CD14-positive monocyte (primary cell): ENCODE measurements at regions not wholly inside any gene's neighbourhood (a gene's known extent, or its start where the extent isn't known, plus 50 kb on each side); places are given as distances from the start of the nearest gene placed in this dataset.

Experiments
- DNase-seq, 3 donors: peaks; one replicate each; pipeline ENCODE4 v3.0.0-alpha.2; 2011 to 2022
- H2AFZ ChIP-seq: 2 replicates; pipeline ENCODE4 v1.6.0; 2012; ENCODE audit warnings: mild to moderate bottlenecking, low read depth, low read length, inconsistent platforms; ENCODE audit not compliant: insufficient read depth, poor library complexity, severe bottlenecking
- H3K27ac ChIP-seq, 2 donors: 1 replicate in 1 of 2; 2 replicates in 1 of 2; pipeline ENCODE4 v1.5.1; 2012 to 2013; ENCODE audit warnings: low read length in 2 of 2, control low read depth in 1 of 2, inconsistent platforms in 1 of 2, low read depth in 1 of 2, mild to moderate bottlenecking in 1 of 2
- H3K27me3 ChIP-seq, 2 donors: one replicate each; pipeline versions ENCODE4 v1.6.0 to v1.6.1; 2011 to 2013; ENCODE audit warnings: low read length in 2 of 2; ENCODE audit not compliant: control insufficient read depth in 2 of 2, insufficient read depth in 2 of 2
- H3K36me3 ChIP-seq, 2 donors: replicated peaks in 1 of 2; 1 replicate in 1 of 2; 2 replicates in 1 of 2; pipeline versions ENCODE4 v1.5.1 to v1.6.1; 2012 to 2013; ENCODE audit warnings: low read length in 2 of 2, control low read depth in 1 of 2, inconsistent platforms in 1 of 2, mild to moderate bottlenecking in 1 of 2; ENCODE audit not compliant: insufficient read depth in 2 of 2, control insufficient read depth in 1 of 2
- H3K4me1 ChIP-seq, 2 donors: 1 replicate in 1 of 2; 2 replicates in 1 of 2; pipeline versions ENCODE4 v1.5.1 to v1.6.1; 2012 to 2013; ENCODE audit warnings: low read length in 2 of 2, control low read depth in 1 of 2, inconsistent platforms in 1 of 2, mild to moderate bottlenecking in 1 of 2, moderate library complexity in 1 of 2; ENCODE audit not compliant: insufficient read depth in 2 of 2, control insufficient read depth in 1 of 2
- H3K4me2 ChIP-seq: replicated peaks from 2 replicates; pipeline ENCODE3; 2012; ENCODE audit warnings: low read length, moderate library complexity, mild to moderate bottlenecking; ENCODE audit not compliant: poor library complexity, severe bottlenecking; ENCODE audit errors: extremely low read depth
- H3K4me3 ChIP-seq, 3 experiments: fragments of 200-600 bp in 1 of 3; sonication (generic) in 1 of 3; replicated peaks in 1 of 3; 1 replicate in 2 of 3; 2 replicates in 1 of 3; pipeline ENCODE4 v1.5.1; 2011 to 2013; ENCODE audit warnings: low read length in 3 of 3, mild to moderate bottlenecking in 3 of 3, control low read depth in 2 of 3, low read depth in 2 of 3, inconsistent platforms in 1 of 3, moderate library complexity in 1 of 3
- H3K79me2 ChIP-seq: 2 replicates; pipeline ENCODE4 v1.6.0; 2012; ENCODE audit warnings: mild to moderate bottlenecking, control low read depth, inconsistent platforms, low read length, moderate library complexity; ENCODE audit not compliant: insufficient read depth
- H3K9ac ChIP-seq: 2 replicates; pipeline ENCODE4 v1.6.0; 2017; ENCODE audit warnings: low read length, mild to moderate bottlenecking; ENCODE audit not compliant: insufficient read depth, poor library complexity, severe bottlenecking
- H3K9me3 ChIP-seq, 2 donors: replicated peaks in 1 of 2; 1 replicate in 1 of 2; 2 replicates in 1 of 2; pipeline versions ENCODE4 v1.5.1 to v1.6.1; 2012 to 2013; ENCODE audit warnings: low read length in 2 of 2, control low read depth in 1 of 2; ENCODE audit not compliant: control insufficient read depth in 1 of 2, insufficient read depth in 1 of 2
- H4K20me1 ChIP-seq: 2 replicates; pipeline ENCODE4 v1.6.0; 2012; ENCODE audit warnings: mild to moderate bottlenecking, low read length, control low read depth, moderate library complexity; ENCODE audit not compliant: insufficient read depth
- H3K27ac Mint-ChIP-seq, 7 donors: one replicate each; pipeline ENCODE4 v1.8.0; 2020; ENCODE audit warnings: mild to moderate bottlenecking in 7 of 7, mixed read lengths in 7 of 7, moderate library complexity in 6 of 7, inconsistent platforms in 2 of 7
- H3K27me3 Mint-ChIP-seq, 3 donors: one replicate each; pipeline ENCODE4 v1.8.0; 2021 to 2022; ENCODE audit warnings: low read depth in 3 of 3, mild to moderate bottlenecking in 3 of 3, mixed read lengths in 3 of 3, moderate library complexity in 3 of 3, inconsistent platforms in 1 of 3
- H3K36me3 Mint-ChIP-seq, 2 donors: one replicate each; pipeline ENCODE4 v1.8.0; 2020; ENCODE audit warnings: mixed read lengths in 2 of 2, inconsistent platforms in 1 of 2, mild to moderate bottlenecking in 1 of 2
- H3K4me1 Mint-ChIP-seq: one replicate; pipeline ENCODE4 v1.8.0; 2020; ENCODE audit warnings: mild to moderate bottlenecking, mixed read lengths
- H3K4me3 Mint-ChIP-seq, 2 donors: one replicate each; pipeline ENCODE4 v1.8.0; 2020; ENCODE audit warnings: mild to moderate bottlenecking in 2 of 2, mixed read lengths in 2 of 2, moderate library complexity in 1 of 2
- H3K9me3 Mint-ChIP-seq, 7 donors: one replicate each; pipeline ENCODE4 v1.8.0; 2020 to 2022; ENCODE audit warnings: mixed read lengths in 7 of 7, mild to moderate bottlenecking in 6 of 7, moderate library complexity in 6 of 7, inconsistent platforms in 2 of 7
- CTCF ChIP-seq: fragments of 200-600 bp; IDR thresholded peaks from one replicate; pipeline ENCODE4 v1.8.0; 2022; ENCODE audit warnings: antibody characterized with exemption, mild to moderate bottlenecking
- WGBS: methylation state at CpG from one replicate; pipeline ENCODE4 v1.1.5; 2013; ENCODE audit warnings: missing lambda C conversion rate; ENCODE audit not compliant: insufficient coverage; 5-methylcytosine and 5-hydroxymethylcytosine counted together
- intact Hi-C, 2 donors: fragments of 100-400 bp; cut with micrococcal nuclease; formaldehyde crosslinking; loops; one replicate each; pipeline versions ENCODE4 v1.15.0 to v1.15.1; 2023

- no peak overlapping the region for H3K4me2 ChIP-seq
- no peak overlapping the region for H3K27ac ChIP-seq
- peaks cover 0 to 7% (median 2%) of the 10 kb centered on the region in 7 donors for H3K9me3 Mint-ChIP-seq
- no peak overlapping the region for H3K27ac Mint-ChIP-seq
- H3K4me3 ChIP-seq, result no peak overlapping the region
- H3K36me3 ChIP-seq, result no peaks in the 10 kb centered on the region
- H3K27me3 Mint-ChIP-seq, result peaks cover 0 to 1% (median 0%) of the 10 kb centered on the region in 3 donors
- no peak overlapping the region for H3K4me3 Mint-ChIP-seq
- no peak for TF ChIP-seq CTCF
- no peaks in the 10 kb centered on the region for H3K36me3 Mint-ChIP-seq
- no peaks in the 10 kb centered on the region for H3K27me3 ChIP-seq
- H3K4me1 ChIP-seq, result no peaks in the 10 kb centered on the region
- H3K9me3 ChIP-seq, result no peaks in the 10 kb centered on the region
- no peak overlapping the region for H2AFZ ChIP-seq
- H4K20me1 ChIP-seq, result no peaks in the 10 kb centered on the region
- DNase-seq, result no peak
- H3K4me1 Mint-ChIP-seq, result peaks cover 10% of the 10 kb centered on the region
- H3K79me2 ChIP-seq, result no peaks in the 10 kb centered on the region
- WGBS, result no CpG with 5 or more reads among the region's 3 CpGs
- H3K9ac ChIP-seq, result no peak overlapping the region
- intact Hi-C loops, result no loop called here
Observed at GRCh38 chr20:11080010-11080409, 406.2 kb upstream of the JAG1 start.

GRCh38 chr20:11080781-11081377 lies 407.1 kb upstream of the JAG1 start:
- Mint-ChIP-seq H3K4me3 (no peak overlapping the region), H3K4me1 (peaks cover 10% of the 10 kb centered on the region), H3K36me3 (no peaks in the 10 kb centered on the region), H3K9me3 (peaks cover 0 to 7% (median 2%) of the 10 kb centered on the region in 7 donors), H3K27ac (no peak overlapping the region), H3K27me3 (peaks cover 0 to 1% (median 0%) of the 10 kb centered on the region in 3 donors)
- no peak overlapping the region for H3K4me3 ChIP-seq
- H3K9ac ChIP-seq, result no peak overlapping the region
- no peaks in the 10 kb centered on the region for H3K27me3 ChIP-seq
- no peaks in the 10 kb centered on the region for H3K4me1 ChIP-seq
- no peak overlapping the region for H3K27ac ChIP-seq
- H3K4me2 ChIP-seq, result no peak overlapping the region
- no peaks in the 10 kb centered on the region for H3K36me3 ChIP-seq
- no peak overlapping the region for H2AFZ ChIP-seq
- H3K9me3 ChIP-seq, result no peaks in the 10 kb centered on the region
- intact Hi-C loops, result no loop called here
- no peak for TF ChIP-seq CTCF
- no peak for DNase-seq
- 100% methylated on average over 1 of the region's 8 CpGs for WGBS
- H4K20me1 ChIP-seq, result no peaks in the 10 kb centered on the region
- H3K79me2 ChIP-seq, result no peaks in the 10 kb centered on the region
